ENCODE measurements at regions not wholly inside any gene's neighbourhood (a gene's known extent, or its start where the extent isn't known, plus 50 kb on each side); places are given as distances from the start of the nearest gene placed in this dataset.

DNA sequence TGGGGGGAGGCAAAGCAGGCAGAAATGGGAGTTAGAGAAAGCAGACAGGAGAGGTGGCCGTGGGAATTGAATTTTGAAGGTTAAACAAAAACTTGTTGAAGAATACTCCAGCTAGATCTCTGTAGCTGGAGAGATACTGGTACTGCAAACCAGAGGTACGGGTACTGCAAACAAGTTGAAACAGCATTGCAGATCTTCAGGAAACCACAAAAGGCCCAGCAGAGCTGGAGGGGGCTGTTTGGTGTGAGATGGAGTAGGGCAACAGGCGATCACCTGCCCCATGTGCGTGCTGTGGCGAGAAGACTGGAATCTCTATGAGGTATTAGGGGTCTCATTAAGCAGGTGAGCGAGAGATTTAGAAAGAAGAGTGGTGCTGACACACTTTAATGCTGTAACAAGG, 77.7 kb upstream of the RGS4 start:
- TF ChIP-seq, protein P1, sequence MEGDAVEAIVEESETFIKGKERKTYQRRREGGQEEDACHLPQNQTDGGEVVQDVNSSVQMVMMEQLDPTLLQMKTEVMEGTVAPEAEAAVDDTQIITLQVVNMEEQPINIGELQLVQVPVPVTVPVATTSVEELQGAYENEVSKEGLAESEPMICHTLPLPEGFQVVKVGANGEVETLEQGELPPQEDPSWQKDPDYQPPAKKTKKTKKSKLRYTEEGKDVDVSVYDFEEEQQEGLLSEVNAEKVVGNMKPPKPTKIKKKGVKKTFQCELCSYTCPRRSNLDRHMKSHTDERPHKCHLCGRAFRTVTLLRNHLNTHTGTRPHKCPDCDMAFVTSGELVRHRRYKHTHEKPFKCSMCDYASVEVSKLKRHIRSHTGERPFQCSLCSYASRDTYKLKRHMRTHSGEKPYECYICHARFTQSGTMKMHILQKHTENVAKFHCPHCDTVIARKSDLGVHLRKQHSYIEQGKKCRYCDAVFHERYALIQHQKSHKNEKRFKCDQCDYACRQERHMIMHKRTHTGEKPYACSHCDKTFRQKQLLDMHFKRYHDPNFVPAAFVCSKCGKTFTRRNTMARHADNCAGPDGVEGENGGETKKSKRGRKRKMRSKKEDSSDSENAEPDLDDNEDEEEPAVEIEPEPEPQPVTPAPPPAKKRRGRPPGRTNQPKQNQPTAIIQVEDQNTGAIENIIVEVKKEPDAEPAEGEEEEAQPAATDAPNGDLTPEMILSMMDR (IDR thresholded peaks at IDR 0.05): no peak

DNA sequence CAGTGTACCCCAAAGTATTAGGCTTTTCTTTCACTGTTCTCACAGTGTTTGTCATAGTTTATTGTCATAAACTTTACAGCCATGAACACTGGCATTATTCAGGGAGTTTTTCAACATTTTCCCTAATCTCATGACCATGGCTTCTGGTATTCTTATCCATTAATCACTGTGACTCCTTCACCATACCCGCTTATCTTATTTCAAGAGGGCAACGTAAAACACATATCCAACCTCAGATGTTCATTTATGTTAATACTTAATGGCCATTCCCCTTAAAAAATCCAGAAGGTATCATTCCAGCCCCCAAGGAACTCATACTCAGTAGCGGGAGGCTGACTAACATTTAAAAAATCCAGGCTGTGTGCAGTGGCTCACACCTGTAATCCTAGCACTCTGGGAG, 78.5 kb upstream of the RGS4 start:
- TF ChIP-seq, protein P1 (IDR thresholded peaks at IDR 0.05): no peak

DNA sequence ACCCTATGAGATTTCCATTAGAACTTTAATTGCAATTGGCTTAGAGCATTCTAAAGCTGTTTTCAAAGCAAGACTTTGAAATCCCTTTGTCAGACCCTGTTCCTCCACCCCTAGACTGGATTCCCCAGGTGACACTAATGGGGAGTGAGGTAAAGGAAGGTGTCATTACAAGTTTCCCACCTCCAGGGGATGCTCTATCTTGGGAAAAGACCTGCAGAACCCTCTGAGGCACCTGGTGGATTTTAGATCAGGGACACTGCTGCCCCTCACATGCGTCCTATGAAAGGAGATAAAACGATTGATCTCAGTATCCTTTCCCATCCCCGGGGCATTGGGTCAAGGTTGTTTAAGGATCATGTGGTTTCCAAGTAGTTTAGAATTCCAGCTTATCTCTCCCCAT, 80.3 kb upstream of the RGS4 start:
- TF ChIP-seq, protein P1 (IDR thresholded peaks at IDR 0.05): peak; percentile 20; the same call in 1 of the 2 replicates

DNA sequence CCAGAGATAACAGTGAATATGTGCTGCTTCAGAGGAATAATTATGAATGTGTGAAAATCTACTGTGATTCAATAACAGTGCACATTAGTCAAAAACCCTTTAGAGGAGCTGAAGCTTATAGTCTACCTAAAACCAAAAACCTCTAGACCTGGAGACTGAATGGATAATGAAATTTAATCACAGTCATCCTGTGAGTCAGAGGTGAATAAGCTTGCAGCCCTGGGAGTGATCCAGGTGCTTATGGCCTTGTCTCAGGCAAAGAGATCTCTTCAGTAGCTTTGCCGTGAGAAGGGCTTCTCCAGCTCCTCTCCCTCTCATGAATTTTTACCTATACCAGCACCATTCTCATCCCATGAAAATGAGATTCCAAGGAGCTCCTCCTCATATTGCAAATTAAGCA, 81.3 kb upstream of the RGS4 start:
- TF ChIP-seq, protein P1 (IDR thresholded peaks at IDR 0.05): no peak

DNA sequence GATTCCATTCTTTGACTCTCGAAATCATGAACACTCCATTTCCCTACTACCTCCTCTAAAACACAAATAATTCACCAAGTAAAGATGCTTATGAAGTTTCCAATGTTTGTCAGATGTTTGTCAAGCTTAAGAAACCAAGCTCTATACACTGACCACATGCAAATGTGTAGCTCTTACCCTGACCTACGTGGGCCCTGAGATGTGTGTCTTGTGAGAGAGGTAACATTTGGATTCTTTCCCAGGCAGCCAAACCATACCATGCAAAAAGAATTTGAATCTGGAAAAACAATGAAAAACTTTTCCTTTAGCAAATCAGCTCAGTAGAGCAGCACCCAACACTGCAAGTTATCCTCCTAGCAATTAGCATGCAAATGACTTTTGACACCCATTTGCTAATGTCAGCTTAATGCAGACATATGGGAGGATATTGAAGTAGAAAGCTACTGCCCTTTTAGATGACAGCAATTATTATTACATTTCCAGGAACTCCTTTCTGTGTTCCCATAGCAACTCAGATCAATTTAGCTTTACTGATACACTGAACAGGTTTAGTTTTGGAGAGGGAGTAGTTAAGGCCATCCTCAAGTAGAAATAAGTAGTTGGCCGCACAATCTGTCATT, 83.2 kb upstream of the RGS4 start:
- TF ChIP-seq, protein P1 (IDR thresholded peaks at IDR 0.05): no peak

DNA sequence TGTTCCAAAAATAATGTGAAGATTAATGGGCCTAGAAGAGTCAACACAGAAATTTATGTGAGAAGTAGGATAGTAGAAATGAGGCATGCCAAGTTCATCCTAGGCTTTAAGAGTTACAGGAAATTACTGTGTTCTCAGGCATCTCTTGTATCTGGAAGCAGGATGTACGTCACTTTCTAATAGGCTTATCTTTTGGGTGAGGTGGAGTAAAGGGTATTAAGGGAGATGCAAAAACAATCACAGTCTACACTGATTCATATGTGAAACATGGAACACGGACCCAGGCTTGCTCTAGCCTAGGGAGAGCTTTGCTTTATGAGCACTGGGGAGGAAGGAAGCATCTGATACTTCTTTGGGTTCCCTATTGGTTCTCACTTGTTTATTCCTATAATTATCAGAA, 84.5 kb upstream of the RGS4 start:
- TF ChIP-seq, protein P1 (IDR thresholded peaks at IDR 0.05): no peak

DNA sequence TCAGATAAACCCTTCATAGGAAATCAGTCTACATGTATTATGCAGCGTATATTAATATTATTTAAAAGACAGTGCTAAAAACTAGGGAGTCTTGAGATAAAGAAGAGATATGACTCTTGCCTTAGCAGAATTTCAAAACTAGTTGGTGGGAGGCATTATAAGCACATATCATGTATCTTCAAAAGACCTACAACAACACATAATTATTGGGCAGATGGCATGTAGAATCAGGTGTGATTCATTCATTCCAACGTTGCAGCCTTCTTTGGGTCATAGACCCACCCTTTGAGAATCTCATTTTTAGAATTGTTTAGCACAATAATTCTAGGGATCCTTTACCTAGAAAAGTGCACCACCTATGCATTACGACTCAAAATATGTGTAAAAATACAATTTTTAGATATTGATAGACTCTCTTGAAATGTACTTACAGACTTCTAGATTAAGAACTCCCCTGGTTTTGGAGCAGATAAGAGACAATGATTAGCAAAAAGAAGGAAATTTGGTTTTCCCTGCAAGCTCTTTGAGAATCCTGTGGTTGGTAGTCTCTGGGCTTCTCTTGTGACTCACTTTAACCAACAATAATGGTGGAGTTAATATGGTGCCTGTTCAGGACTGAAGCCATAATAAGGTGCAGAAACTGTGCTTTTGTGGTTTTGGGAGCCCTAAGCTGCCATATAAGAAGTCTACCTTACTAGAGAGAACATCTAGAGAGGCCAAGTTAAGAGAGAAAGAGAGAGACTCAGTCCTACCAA, 85.3 kb upstream of the RGS4 start:
- TF ChIP-seq, protein P1 (IDR thresholded peaks at IDR 0.05): no peak
